Fibroblast of lung (primary cell): ENCODE measurements at regions not wholly inside any gene's neighbourhood (a gene's known extent, or its start where the extent isn't known, plus 50 kb on each side); places are given as distances from the start of the nearest gene placed in this dataset.

Source experiments
- DNase-seq, 2 donors: peaks; one replicate each; pipeline versions ENCODE4 v3.0.0 to v3.0.0-alpha.2; 2010; ENCODE audit warnings: low read depth in 2 of 2
- H2AFZ ChIP-seq: 2 replicates; pipeline ENCODE4 v1.5.1; 2012; ENCODE audit warnings: low read length, control low read depth, inconsistent platforms
- H3K27ac ChIP-seq: 2 replicates; pipeline ENCODE4 v1.5.1; 2011; ENCODE audit warnings: low read length, control low read depth; ENCODE audit not compliant: insufficient read depth
- H3K27me3 ChIP-seq: 2 replicates; pipeline ENCODE4 v1.5.1; 2011; ENCODE audit warnings: mild to moderate bottlenecking, low read length; ENCODE audit not compliant: control insufficient read depth, insufficient read depth
- H3K36me3 ChIP-seq: 2 replicates; pipeline ENCODE4 v1.5.1; 2011; ENCODE audit warnings: low read length; ENCODE audit not compliant: control insufficient read depth, insufficient read depth
- H3K4me1 ChIP-seq: 2 replicates; pipeline ENCODE4 v1.5.1; 2011; ENCODE audit warnings: low read length; ENCODE audit not compliant: control insufficient read depth, insufficient read depth; ENCODE audit errors: extremely low read depth
- H3K4me2 ChIP-seq: 2 replicates; pipeline ENCODE4 v1.5.1; 2011; ENCODE audit warnings: low read length, control low read depth; ENCODE audit not compliant: insufficient read depth; ENCODE audit errors: extremely low read depth
- H3K4me3 ChIP-seq, 4 experiments: fragments of 200-600 bp in 1 of 4; sonication (generic) in 1 of 4; replicated peaks in 1 of 4; 2 replicates each; pipeline ENCODE4 v1.5.1; 2011 to 2016; ENCODE audit warnings: low read length in 4 of 4, low read depth in 3 of 4, mild to moderate bottlenecking in 3 of 4, control low read depth in 2 of 4, inconsistent platforms in 1 of 4, mixed read lengths in 1 of 4; ENCODE audit not compliant: insufficient read depth in 1 of 4; ENCODE audit errors: control extremely low read depth in 1 of 4
- H3K79me2 ChIP-seq: 2 replicates; pipeline ENCODE4 v1.5.1; 2012; ENCODE audit warnings: mild to moderate bottlenecking, low read length, inconsistent platforms; ENCODE audit not compliant: control insufficient read depth, insufficient read depth
- H3K9ac ChIP-seq: 2 replicates; pipeline ENCODE4 v1.5.1; 2011; ENCODE audit warnings: mild to moderate bottlenecking, low read length, control low read depth; ENCODE audit not compliant: insufficient read depth
- H3K9me3 ChIP-seq: 2 replicates; pipeline ENCODE4 v1.5.1; 2012; ENCODE audit warnings: low read depth, low read length; ENCODE audit not compliant: control insufficient read depth, insufficient read depth
- H4K20me1 ChIP-seq: 2 replicates; pipeline ENCODE4 v1.5.1; 2011; ENCODE audit warnings: low read length; ENCODE audit not compliant: control insufficient read depth, insufficient read depth; ENCODE audit errors: extremely low read depth
- CTCF ChIP-seq, 2 donors: IDR thresholded peaks in 1 of 2; conservative IDR thresholded peaks in 1 of 2; 1 replicate in 1 of 2; 2 replicates in 1 of 2; pipeline ENCODE4 v1.5.1; 2011 to 2012; ENCODE audit warnings: low read length in 2 of 2, control low read depth in 1 of 2, inconsistent platforms in 1 of 2, low read depth in 1 of 2, mild to moderate bottlenecking in 1 of 2
- EZH2 ChIP-seq: IDR thresholded peaks from 2 replicates; pipeline ENCODE4 v1.5.1; 2012; ENCODE audit warnings: low read length, control low read depth, mild to moderate bottlenecking; ENCODE audit errors: missing control alignments

DNA sequence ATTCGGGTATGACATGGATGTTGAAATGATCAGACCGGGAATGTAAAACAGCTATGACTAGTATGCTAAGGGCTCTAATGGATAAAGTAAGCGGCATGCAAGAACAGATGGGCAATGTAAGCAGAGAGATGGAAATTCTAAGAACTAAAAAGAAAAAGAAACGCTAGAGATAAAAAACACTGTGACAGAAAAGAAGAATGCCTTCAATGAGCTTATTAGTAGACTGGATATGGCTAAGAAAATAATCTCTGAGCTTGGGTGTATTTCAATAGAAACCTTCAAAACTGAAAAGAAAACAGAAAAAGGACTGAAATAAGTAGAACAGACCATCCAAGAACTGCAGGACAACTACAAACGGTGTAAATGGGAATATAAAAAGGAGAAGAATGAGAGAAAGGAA, 101.2 kb downstream of the HES1 start:
- H3K4me1 ChIP-seq, result no peaks in the 10 kb centered on the region
- H3K9ac ChIP-seq, result no peak overlapping the region
- H3K27ac ChIP-seq, result no peak overlapping the region
- no peaks in the 10 kb centered on the region for H3K79me2 ChIP-seq
- TF ChIP-seq CTCF (conservative IDR thresholded peaks at IDR 0.05 in 1 of 2, IDR thresholded peaks at IDR 0.05 in 1 of 2; ENCODE audit: low read depth in 1 of 2, low read length in 2 of 2) (no peak), EZH2 (no peak)
- no peak for DNase-seq
- no peak overlapping the region for H3K4me3 ChIP-seq
- no peak overlapping the region for H2AFZ ChIP-seq
- no peaks in the 10 kb centered on the region for H3K36me3 ChIP-seq
- no peaks in the 10 kb centered on the region for H4K20me1 ChIP-seq
- no peaks in the 10 kb centered on the region for H3K27me3 ChIP-seq
- no peak overlapping the region for H3K4me2 ChIP-seq
- H3K9me3 ChIP-seq, result no peaks in the 10 kb centered on the region

- Histone ChIP-seq H2AFZ (no peak overlapping the region), H3K79me2 (no peaks in the 10 kb centered on the region), H3K4me1 (no peaks in the 10 kb centered on the region), H3K9me3 (no peaks in the 10 kb centered on the region), H3K36me3 (no peaks in the 10 kb centered on the region), H3K9ac (no peak overlapping the region), H3K4me2 (no peak overlapping the region), H4K20me1 (no peaks in the 10 kb centered on the region), H3K27me3 (peaks cover 5% of the 10 kb centered on the region), H3K27ac (no peak overlapping the region), H3K4me3 (no peak overlapping the region)
- TF ChIP-seq CTCF (conservative IDR thresholded peaks at IDR 0.05 in 1 of 2, IDR thresholded peaks at IDR 0.05 in 1 of 2; ENCODE audit: low read depth in 1 of 2, low read length in 2 of 2) (no peak), EZH2 (no peak)
- DNase-seq, result no peak
Measured at GRCh38 chr3:194240766-194241165, 104.8 kb downstream of the HES1 start.

DNA sequence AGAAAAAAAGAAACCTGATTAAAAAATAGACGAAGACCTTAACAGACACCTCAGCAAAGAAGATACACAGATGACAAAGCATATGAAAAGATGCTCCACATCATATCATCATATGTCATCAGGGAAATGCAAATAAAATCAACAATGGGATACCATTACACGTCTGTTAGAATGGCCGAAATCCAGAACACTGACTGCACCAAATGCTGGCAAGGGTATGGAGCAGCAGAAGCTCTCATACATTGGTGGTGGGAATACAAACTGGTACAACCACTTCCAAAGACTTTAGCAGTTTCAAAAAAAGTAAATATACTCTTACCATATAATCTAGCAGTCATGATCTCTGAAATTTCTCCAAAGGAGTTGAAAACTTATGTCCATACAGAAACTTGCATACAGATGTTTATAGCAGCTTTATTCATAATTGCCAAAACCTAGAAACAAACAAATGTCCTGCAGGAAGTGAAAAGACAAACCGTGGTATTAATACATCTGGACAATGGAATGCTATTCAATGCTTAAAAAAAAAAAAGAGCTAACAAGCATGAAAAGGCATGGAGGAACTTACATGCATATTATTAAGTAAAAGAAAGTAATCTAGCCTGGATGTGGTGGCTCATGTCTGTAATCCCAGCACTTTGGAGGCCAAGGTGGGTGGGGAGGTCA, 107.4 kb downstream of the HES1 start:
- H3K79me2 ChIP-seq, result no peaks in the 10 kb centered on the region
- DNase-seq, result no peak
- H3K9ac ChIP-seq, result no peak overlapping the region
- H3K27ac ChIP-seq, result no peak overlapping the region
- TF ChIP-seq EZH2 (no peak), CTCF (conservative IDR thresholded peaks at IDR 0.05 in 1 of 2, IDR thresholded peaks at IDR 0.05 in 1 of 2; ENCODE audit: low read depth in 1 of 2, low read length in 2 of 2) (no peak)
- no peaks in the 10 kb centered on the region for H3K36me3 ChIP-seq
- no peaks in the 10 kb centered on the region for H3K9me3 ChIP-seq
- peaks cover 13% of the 10 kb centered on the region for H3K27me3 ChIP-seq
- no peak overlapping the region for H2AFZ ChIP-seq
- H3K4me3 ChIP-seq, result no peak overlapping the region
- no peak overlapping the region for H3K4me2 ChIP-seq
- H4K20me1 ChIP-seq, result no peaks in the 10 kb centered on the region
- H3K4me1 ChIP-seq, result no peaks in the 10 kb centered on the region
